ENCODE measurements at regions not wholly inside any gene's neighbourhood (a gene's known extent, or its start where the extent isn't known, plus 50 kb on each side); places are given as distances from the start of the nearest gene placed in this dataset.

DNA sequence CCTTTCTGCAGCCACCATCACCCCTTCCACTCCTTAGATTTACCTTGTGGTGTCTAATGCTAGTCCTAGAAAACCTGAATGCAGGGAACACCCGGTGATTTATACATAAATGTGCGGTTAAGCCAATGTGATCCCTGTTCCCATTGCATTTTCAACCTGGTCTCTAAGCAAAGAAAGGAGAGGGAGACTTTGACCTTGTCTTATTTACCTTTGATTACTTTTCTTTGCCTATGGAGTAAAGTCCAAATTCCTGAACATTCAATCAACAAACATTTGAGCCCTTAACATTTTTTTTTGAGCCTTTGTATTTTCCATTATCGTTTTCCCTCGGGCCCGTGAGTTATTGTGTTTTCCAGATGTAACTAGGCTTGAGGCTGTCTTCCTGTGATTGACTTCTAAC lies 233.9 kb downstream of the ZNF248 start:
- 100% methylated on average over 2 of the region's 5 CpGs for WGBS (ENCODE audit: insufficient coverage)
- Mint-ChIP-seq H3K27me3 (no peaks in the 10 kb centered on the region), H3K4me3 (no peak overlapping the region), H3K27ac (no peak overlapping the region), H3K9me3 (ENCODE audit: insufficient read depth) (peaks cover 13% of the 10 kb centered on the region), H3K4me1 (no peaks in the 10 kb centered on the region)
- ATAC-seq (ENCODE audit: low read depth) (no peak), DNase-seq (no peak)
- Histone ChIP-seq H3K27ac (ENCODE audit: low read length in 2 of 2) (no peak overlapping the region), H3K9ac (ENCODE audit: low read length) (no peak overlapping the region), H3K9me3 (ENCODE audit: control extremely low read depth in 1 of 3, control insufficient read depth in 2 of 3, insufficient read depth in 1 of 3, low read length in 2 of 3) (peaks cover 0 to 11% (median 1%) of the 10 kb centered on the region in 3 donors), H4K20me1 (ENCODE audit: control insufficient read depth, insufficient read depth, low read length, poor library complexity, severe bottlenecking) (no peaks in the 10 kb centered on the region), H3K79me2 (ENCODE audit: control insufficient read depth, insufficient read depth, low read length) (no peaks in the 10 kb centered on the region), H2AFZ (ENCODE audit: insufficient read depth, low read depth, low read length, poor library complexity, severe bottlenecking) (no peak overlapping the region), H3K27me3 (replicated peaks in 1 of 4; ENCODE audit: control extremely low read depth in 1 of 4, control insufficient read depth in 3 of 4, insufficient read depth in 4 of 4, low read length in 3 of 4) (no peaks in the 10 kb centered on the region), H3K4me2 (replicated peaks; ENCODE audit: low read depth, low read length, poor library complexity, severe bottlenecking) (no peak overlapping the region), H3K36me3 (replicated peaks in 1 of 2; ENCODE audit: control extremely low read depth in 1 of 2, control insufficient read depth in 1 of 2, extremely low read depth in 1 of 2, insufficient read depth in 2 of 2, low read length in 1 of 2) (no peaks in the 10 kb centered on the region), H3K4me1 (ENCODE audit: control insufficient read depth in 2 of 2, insufficient read depth in 2 of 2, low read length in 2 of 2) (no peaks in the 10 kb centered on the region), H3K4me3 (ENCODE audit: control extremely low read depth in 1 of 5, extremely low read depth in 1 of 5, insufficient read depth in 1 of 5, low read depth in 2 of 5, low read length in 4 of 5) (no peak overlapping the region)
- ChIA-PET POLR2A (no interaction called here), CTCF (no interaction called here)
- TF ChIP-seq, protein P1, sequence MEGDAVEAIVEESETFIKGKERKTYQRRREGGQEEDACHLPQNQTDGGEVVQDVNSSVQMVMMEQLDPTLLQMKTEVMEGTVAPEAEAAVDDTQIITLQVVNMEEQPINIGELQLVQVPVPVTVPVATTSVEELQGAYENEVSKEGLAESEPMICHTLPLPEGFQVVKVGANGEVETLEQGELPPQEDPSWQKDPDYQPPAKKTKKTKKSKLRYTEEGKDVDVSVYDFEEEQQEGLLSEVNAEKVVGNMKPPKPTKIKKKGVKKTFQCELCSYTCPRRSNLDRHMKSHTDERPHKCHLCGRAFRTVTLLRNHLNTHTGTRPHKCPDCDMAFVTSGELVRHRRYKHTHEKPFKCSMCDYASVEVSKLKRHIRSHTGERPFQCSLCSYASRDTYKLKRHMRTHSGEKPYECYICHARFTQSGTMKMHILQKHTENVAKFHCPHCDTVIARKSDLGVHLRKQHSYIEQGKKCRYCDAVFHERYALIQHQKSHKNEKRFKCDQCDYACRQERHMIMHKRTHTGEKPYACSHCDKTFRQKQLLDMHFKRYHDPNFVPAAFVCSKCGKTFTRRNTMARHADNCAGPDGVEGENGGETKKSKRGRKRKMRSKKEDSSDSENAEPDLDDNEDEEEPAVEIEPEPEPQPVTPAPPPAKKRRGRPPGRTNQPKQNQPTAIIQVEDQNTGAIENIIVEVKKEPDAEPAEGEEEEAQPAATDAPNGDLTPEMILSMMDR (IDR thresholded peaks at IDR 0.05), result no peak
- TF ChIP-seq EZH2 (IDR thresholded peaks at IDR 0.05; ENCODE audit: borderline replicate concordance, insufficient read depth, low read depth, low read length, poor library complexity, severe bottlenecking), result no peak
- intact Hi-C loops (cut with micrococcal nuclease), result no loop called here

DNA sequence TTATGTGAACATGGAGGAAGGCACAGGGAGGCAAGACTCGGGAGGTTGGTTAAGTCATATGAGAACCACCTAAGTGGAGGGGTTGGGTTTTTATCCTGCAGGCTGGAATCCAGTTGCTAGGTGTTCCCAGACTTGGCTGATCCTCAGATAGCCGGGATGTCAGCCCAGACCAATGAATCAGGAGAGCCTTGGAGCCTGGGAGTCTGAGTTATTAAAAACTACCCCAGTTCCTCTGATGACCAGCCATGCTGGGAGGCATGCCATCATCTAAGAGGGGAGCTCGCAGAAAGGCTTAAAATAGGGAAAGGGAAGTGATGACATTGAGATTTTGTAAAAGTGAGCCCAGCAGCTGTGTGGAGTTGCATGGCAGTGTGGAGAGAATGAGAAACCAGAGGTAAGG lies 238.1 kb downstream of the ZNF248 start:
- intact Hi-C loops (cut with micrococcal nuclease), result no loop called here
- 84% methylated on average over 2 of the region's 3 CpGs for WGBS (ENCODE audit: insufficient coverage)
- Histone ChIP-seq H4K20me1 (ENCODE audit: control insufficient read depth, insufficient read depth, low read length, poor library complexity, severe bottlenecking) (no peaks in the 10 kb centered on the region), H2AFZ (ENCODE audit: insufficient read depth, low read depth, low read length, poor library complexity, severe bottlenecking) (no peak overlapping the region), H3K27ac (ENCODE audit: low read length in 2 of 2) (no peak overlapping the region), H3K4me1 (ENCODE audit: control insufficient read depth in 2 of 2, insufficient read depth in 2 of 2, low read length in 2 of 2) (no peaks in the 10 kb centered on the region), H3K9ac (ENCODE audit: low read length) (no peak overlapping the region), H3K36me3 (replicated peaks in 1 of 2; ENCODE audit: control extremely low read depth in 1 of 2, control insufficient read depth in 1 of 2, extremely low read depth in 1 of 2, insufficient read depth in 2 of 2, low read length in 1 of 2) (no peaks in the 10 kb centered on the region), H3K4me3 (ENCODE audit: control extremely low read depth in 1 of 5, extremely low read depth in 1 of 5, insufficient read depth in 1 of 5, low read depth in 2 of 5, low read length in 4 of 5) (no peak overlapping the region), H3K4me2 (replicated peaks; ENCODE audit: low read depth, low read length, poor library complexity, severe bottlenecking) (no peak overlapping the region), H3K27me3 (replicated peaks in 1 of 4; ENCODE audit: control extremely low read depth in 1 of 4, control insufficient read depth in 3 of 4, insufficient read depth in 4 of 4, low read length in 3 of 4) (no peaks in the 10 kb centered on the region), H3K79me2 (ENCODE audit: control insufficient read depth, insufficient read depth, low read length) (no peaks in the 10 kb centered on the region), H3K9me3 (ENCODE audit: control extremely low read depth in 1 of 3, control insufficient read depth in 2 of 3, insufficient read depth in 1 of 3, low read length in 2 of 3) (peaks cover 0 to 18% (median 4%) of the 10 kb centered on the region in 3 donors)
- CTCF ChIA-PET, result no interaction called here
- no peaks in the 10 kb centered on the region for H3K4me1 Mint-ChIP-seq
- no peak for TF ChIP-seq EZH2 (IDR thresholded peaks at IDR 0.05; ENCODE audit: borderline replicate concordance, insufficient read depth, low read depth, low read length, poor library complexity, severe bottlenecking)
- TF ChIP-seq, protein P1 (IDR thresholded peaks at IDR 0.05), result no peak
- no peak overlapping the region for H3K27ac Mint-ChIP-seq
- H3K27me3 Mint-ChIP-seq, result no peaks in the 10 kb centered on the region
- POLR2A ChIA-PET, result no interaction called here
- H3K9me3 Mint-ChIP-seq (ENCODE audit: insufficient read depth), result peaks cover 8% of the 10 kb centered on the region
- H3K4me3 Mint-ChIP-seq, result no peak overlapping the region
- DNase-seq, result no peak
- no peak for ATAC-seq (ENCODE audit: low read depth)
